Stimulated activated CD8-positive, alpha-beta memory T cell treated with anti-CD3 and anti-CD28 coated beads, Interleukin-4, amount 100 ng/mL, for 4 hours (primary cell): ENCODE measurements at regions not wholly inside any gene's neighbourhood (a gene's known extent, or its start where the extent isn't known, plus 50 kb on each side); places are given as distances from the start of the nearest gene placed in this dataset.
"Not testable (repeated sequence)": the region's sequence is repeated elsewhere in the genome, so short reads cannot be mapped to it uniquely, and the experiment has no call there.

Experiments used
- DNase-seq, 2 donors: peaks; one replicate each; pipeline ENCODE4 v3.0.0-alpha.2; 2020; ENCODE audit warnings: low read depth in 2 of 2, low spot score in 1 of 2

- no peak for DNase-seq
Observed at GRCh38 chr14:37650356-37651037, 55.1 kb downstream of the TTC6 start.

- no peak for DNase-seq
Observed at GRCh38 chr14:37652042-37652441, 56.6 kb downstream of the TTC6 start.

DNA sequence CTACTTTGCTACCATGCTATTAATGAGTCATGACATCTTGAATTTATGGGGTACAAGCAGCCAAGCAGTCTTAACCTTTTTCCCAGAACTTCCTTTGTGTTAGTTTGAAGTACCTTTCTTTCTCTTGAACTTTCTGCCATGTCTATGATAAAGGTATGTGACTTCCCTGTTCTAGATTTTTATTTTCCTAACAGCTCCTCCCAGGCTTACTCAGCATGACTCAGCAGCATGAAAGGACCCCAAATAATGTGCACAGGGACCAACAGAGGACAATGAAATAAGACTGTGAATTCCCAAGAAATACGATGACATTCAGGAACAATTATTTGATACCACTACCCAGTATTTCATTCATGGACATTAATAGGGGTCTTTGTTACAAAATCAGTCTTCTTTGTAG, 60.0 kb downstream of the TTC6 start:
- DNase-seq: no peak

DNA sequence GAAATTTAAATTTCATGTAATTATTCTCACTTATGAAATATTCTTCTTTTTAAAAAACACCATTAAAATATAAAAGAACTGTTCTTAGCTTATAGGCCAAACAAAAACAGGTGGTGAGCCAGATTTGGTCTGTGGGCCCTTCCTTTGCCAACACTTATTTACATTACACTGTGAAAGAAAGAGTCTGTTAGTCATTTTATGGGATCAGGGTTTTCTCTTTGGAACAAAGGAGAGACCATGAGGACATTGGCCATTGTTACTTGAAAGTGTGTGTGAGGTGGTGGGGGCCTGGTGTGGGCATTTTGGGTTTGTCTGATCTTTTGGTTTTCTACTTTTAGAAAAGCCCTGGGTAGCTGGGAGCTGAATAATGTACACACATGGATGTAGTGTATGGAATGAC, 62.7 kb downstream of the TTC6 start:
- no peak for DNase-seq

DNA sequence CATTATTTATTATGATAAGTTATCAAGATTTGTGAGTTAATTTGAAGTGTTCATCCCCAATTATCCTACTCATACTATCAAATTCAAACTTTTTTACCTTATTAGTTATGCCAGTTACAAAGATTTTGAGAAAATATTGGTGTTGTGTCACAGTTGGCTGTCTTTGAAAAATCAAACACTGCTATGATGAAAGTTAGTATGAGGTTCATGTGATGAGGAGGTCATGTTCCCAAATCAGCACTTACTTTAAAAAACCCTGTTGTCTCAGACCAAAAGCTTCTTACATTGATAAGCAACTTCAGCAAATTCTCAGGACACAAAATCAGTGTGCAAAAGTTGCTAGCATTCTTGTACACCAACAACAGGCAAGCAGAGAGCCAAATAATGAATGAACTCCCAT, 68.1 kb downstream of the TTC6 start:
- no peak for DNase-seq

DNA sequence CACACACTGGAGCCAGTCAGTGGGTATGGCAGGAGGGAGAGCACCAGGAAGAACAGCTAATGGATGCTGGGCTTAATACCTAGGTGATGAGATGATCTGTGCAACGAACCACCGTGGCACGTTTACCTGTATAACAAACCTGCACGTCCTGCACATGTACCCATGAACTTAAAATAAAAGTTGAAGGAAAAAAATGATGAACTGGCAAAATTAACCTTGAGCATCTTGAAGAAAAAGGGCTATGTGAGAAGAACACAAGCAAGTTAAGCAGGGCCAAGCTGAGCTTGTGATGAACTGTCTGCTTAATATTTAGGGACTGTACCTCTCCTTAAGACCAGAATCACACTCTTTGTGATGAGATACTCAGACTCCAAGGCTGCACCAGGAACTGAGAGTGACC, 70.0 kb downstream of the TTC6 start:
- DNase-seq: no peak

DNA sequence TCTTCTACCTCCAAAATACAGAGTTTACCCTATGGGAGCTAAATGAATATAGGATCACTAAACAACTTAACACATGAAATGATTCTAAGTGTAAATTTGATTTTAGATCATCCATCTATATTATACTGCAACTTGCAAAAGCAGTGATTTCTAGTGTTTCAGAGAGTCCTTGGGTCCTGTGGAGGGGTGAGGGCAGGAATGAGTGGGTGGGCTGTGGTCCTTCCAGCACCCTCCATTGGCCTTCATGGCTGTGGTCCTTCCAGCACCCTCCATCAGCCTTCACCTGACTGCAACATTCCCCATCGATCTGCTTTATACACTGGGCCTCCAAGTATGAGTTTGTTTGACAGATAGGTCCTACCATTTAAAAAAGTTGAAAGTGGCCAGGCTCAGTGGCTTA, 70.5 kb downstream of the TTC6 start:
- DNase-seq: no peak

DNA sequence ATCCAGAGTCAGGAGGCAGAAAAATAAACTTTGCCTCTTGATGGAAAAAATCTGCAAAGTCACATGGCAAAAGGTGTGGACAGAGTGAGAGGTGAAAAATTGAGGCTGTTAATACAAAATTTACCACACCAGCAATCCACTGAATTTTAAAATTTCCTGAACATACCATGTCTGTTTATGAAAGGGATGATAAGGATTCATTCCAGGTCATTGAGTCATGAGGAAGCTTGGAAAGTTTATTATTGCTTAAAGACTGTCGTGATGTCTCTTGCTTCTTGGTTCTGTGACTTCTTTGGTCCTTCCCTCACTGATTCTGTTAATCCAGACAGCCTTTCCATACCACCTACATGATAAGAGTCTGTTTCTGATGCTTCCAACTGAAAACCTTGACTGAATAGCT, 73.2 kb downstream of the TTC6 start:
- DNase-seq: no peak

DNA sequence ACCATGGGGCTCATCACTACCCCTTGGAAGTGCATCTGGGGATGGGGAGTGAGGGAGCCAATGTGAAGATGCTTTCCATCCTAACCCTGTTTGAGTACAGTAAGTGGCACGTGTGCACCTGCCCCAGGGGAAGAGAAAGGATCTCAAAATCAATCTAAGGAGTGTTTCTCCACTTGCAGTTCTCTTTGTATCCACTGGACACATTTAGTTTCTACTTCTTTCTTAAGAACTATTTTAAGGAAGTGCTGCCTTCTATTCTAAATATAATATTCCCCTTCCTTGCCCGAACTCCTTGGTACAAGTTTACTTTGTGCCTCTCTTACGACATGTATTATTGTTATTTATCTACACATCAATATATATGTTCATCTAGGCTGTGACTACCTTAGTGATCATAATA, 73.8 kb downstream of the TTC6 start:
- DNase-seq: no peak

- no peak for DNase-seq
Observed at GRCh38 chr14:37673439-37673838, 78.0 kb downstream of the TTC6 start.

DNA sequence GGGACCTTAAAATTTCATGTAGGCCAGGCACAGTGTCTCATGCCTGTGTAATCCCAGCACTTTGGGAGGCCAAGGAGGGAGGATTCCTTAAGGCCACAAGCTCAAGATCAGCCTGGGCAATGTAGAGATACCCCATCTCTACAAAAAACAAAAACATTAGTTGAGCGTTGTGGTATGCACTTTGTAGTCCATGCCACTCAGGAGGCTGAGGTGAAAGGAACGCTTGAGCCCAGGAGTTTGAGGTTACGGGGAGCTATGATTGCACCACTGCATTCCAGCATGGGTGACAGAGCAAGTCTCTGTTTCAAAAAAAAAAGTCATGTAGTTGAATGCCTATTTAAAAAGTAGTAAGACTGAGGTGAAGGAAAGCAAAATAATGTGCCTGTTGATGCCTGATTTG, 83.5 kb downstream of the TTC6 start:
- no peak for DNase-seq

DNA sequence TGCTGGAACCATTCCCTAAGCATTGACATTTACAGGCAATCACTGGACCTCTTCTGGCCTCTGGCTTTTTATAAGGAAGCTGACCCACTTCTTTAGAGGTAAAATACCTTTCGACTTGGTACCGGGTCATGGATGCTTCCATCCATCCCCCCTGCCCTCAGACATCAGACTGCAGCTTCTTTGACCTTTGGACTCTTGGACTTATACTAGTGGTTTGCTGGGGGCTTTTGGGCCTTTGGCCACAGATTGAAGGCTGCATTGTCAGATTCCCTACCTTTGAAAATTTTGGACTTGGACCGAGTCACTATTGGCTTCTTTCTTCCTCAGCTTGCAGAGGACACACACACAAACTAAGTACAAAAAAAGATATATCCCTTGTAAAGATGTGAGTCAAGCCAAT, 86.1 kb downstream of the TTC6 start:
- no peak for DNase-seq

GRCh38 chr14:37692680-37693079, 97.3 kb downstream of the TTC6 start:
- not testable (repeated sequence) for DNase-seq

DNA sequence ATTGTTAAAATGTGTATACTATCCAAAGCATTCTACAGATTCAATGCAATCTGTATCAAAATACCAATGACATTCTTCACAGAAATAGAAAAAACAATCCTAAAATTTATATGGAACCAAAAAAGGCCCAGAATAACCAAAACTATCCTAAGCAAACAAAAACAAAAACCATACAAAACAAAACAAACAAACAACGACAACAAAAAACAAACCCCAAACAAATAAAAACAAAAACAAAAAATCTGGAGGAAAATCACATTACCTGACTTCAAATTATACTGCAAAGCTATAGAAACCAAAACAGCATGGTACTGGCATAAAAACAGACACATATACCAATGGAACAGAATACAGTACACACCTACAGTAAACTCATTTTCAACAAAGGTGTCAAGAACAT, 98.0 kb downstream of the TTC6 start:
- not testable (repeated sequence) for DNase-seq

- DNase-seq: no peak
Observed at GRCh38 chr14:37695866-37696265, 100.4 kb downstream of the TTC6 start.

DNA sequence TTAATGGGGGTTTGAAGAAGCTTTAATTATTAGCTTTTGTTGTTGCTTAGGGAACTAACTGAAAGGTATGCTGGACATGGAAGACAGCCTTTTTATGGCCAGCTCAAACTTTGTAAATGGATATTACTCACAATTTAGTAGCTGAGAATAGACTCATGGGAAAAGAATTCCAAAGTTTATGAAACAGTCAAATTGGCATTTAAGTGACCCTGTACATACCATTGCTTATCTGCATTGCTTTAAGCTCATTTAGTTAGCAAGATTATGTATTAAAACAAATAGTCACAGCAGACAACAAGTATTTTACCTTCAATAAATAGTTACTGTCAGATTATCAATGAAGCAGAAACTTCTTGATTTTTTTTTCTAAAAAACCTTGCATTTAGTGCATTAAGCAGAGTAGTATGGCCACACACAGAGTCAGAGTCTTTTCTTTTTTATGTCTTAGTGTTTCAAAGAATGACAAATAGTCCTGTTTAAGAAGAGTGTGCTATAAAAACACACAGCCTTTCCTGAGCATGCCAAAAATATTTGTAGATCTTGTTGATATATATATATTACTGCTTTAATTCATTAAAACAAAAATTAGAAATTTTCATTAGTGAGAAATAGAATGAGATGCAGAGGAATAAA, 102.2 kb downstream of the TTC6 start:
- no peak for DNase-seq

DNA sequence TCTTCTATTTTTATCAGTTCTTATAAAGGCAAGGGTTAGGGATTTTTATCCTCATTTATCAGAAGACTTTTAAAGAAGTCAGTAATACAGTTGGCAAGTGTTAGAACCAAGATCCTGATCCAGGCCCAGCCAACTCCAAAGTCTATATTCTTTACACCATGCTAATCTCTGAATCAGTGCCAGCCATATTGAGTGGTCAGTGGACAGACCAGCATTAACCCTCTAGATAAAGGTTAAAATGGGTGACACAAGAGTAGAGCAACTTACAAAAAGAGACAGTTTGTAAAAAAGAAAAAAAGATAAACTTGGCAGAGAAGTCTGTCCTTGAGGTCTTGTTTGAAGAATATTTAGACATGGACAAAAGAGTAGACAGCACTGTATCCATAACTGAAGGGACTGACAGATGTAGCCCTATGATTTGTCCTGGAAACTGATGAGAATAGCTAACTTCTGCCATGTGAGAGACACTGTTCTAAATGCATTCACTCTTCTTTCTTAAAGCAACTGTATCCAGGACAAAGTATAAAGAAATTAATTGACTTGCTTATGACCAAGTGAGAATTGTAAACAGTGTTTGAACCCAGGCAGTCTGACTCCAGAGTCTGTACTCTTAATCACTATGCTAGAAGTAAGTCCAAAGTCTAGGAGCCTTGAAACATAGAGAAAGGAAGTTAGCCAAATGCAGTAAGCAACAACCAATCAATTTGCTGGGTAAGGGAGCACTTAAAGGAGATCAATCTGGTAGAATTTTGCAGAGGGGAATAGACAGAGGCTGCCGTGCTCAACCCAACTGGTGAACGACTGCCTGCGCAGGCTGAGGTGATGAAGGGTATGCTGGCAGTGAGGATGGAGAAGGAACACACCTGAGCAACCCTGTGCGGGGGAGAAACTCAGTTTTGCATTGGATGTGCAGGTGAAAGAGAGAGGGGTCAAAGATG, 103.7 kb downstream of the TTC6 start:
- no peak for DNase-seq

GRCh38 chr14:37707716-37708115, 112.3 kb downstream of the TTC6 start:
- DNase-seq: no peak

DNA sequence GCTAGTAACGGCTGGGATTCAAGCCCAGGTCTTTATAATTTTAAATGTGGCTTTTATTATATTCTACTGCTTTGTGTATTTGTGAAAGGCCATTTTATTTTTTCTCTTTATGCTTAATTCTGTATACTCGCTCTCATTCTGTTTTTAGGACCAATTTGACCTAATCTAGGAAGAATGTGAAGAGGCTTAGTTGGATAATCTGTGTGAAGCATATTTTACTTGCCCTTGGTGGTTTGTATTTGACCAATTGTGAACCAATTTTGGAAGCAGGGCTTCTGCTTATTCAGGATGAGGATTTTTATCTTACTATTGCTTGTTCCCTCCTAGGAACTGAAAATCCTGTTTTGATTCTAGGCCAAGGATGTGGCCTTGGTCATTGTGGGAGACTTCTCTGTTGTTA, 113.1 kb downstream of the TTC6 start:
- no peak for DNase-seq

GRCh38 chr14:37709419-37710195, 114.2 kb downstream of the TTC6 start:
- no peak for DNase-seq

DNA sequence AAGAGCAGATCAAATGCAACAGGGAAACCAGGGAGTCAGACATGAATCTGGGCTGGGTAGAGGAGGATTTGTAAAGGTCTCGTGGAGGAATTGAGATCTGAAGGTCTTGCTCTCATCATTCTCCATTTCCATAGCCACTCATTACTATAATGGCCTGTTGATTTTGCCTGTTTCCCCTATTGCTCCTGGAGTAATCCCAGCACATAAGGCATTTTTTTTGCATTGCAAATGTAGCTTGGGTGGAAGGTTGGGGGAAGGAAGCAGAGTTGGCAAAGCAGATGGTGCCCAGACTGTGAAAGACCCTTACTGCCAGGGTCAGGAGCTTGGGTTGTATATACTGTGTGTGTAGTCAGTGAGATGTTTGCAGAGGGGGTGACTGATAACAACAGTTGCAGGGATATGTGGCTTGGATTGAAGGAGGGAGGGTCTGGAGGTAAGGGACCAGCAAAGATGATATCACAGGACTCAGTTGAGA, 116.0 kb downstream of the TTC6 start:
- DNase-seq: no peak
